ENCODE measurements at regions not wholly inside any gene's neighbourhood (a gene's known extent, or its start where the extent isn't known, plus 50 kb on each side); places are given as distances from the start of the nearest gene placed in this dataset.

DNA sequence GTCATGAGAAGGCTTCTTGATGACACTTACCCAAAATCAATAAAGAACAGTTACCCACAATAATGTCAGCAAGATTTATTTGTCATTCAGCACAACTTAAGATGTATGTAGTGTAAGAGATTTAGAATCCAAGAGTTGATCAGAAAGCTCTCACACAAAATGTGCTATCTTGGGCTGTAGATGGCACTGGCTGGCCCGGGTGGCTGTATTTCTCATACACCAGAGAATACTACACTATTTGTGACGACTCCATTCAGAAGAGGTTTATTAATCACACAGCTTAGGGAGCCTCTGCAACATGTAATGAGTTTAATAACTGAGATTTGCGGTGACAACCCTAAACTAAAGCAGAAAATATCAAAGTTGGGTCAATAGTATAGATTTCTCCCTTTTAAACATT, 530.4 kb upstream of the KLHL29 start:
- TF ChIP-seq POLR2AphosphoS5 (IDR thresholded peaks at IDR 0.05; ENCODE audit: low read depth, low read length): no peak
- TF ChIP-seq SIN3A (IDR thresholded peaks at IDR 0.05; ENCODE audit: borderline replicate concordance, insufficient read depth, low read length): no peak
- no peak for TF ChIP-seq TAF1 (IDR thresholded peaks at IDR 0.05; ENCODE audit: borderline replicate concordance, insufficient read depth, low read length)
- no peak for TF ChIP-seq REST (IDR thresholded peaks at IDR 0.05; ENCODE audit: insufficient read depth in 1 of 2, low read depth in 2 of 2, low read length in 2 of 2)

Measured in PFSK-1 (cell line).